ENCODE measurements at regions not wholly inside any gene's neighbourhood (a gene's known extent, or its start where the extent isn't known, plus 50 kb on each side); places are given as distances from the start of the nearest gene placed in this dataset.

DNA sequence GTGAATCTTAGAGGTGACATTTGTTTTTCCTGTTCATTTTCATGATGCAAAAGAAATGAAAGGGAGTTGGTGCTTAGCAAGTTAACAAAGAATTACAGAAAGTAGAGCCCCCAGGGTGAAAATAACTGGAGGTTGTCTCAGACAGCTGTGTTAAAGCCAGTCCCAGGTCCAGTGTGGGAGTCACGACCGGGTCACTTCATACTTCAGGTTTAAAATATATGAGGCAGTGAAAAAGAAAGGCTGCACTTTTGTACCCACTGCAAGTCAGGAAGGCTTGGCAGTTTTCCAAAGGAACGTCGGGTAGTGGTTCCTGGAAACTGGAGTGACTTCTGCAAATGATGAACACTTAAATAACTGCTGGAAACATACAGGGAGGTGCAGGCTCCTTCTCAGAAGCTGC lies 91.5 kb upstream of the THBS2 start:
- TF ChIP-seq, protein P1, sequence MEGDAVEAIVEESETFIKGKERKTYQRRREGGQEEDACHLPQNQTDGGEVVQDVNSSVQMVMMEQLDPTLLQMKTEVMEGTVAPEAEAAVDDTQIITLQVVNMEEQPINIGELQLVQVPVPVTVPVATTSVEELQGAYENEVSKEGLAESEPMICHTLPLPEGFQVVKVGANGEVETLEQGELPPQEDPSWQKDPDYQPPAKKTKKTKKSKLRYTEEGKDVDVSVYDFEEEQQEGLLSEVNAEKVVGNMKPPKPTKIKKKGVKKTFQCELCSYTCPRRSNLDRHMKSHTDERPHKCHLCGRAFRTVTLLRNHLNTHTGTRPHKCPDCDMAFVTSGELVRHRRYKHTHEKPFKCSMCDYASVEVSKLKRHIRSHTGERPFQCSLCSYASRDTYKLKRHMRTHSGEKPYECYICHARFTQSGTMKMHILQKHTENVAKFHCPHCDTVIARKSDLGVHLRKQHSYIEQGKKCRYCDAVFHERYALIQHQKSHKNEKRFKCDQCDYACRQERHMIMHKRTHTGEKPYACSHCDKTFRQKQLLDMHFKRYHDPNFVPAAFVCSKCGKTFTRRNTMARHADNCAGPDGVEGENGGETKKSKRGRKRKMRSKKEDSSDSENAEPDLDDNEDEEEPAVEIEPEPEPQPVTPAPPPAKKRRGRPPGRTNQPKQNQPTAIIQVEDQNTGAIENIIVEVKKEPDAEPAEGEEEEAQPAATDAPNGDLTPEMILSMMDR (IDR thresholded peaks at IDR 0.05; ENCODE audit: low read depth, low read length), result no peak
- no peak overlapping the region for H3K4me3 ChIP-seq (ENCODE audit: low read depth, low read length)

DNA sequence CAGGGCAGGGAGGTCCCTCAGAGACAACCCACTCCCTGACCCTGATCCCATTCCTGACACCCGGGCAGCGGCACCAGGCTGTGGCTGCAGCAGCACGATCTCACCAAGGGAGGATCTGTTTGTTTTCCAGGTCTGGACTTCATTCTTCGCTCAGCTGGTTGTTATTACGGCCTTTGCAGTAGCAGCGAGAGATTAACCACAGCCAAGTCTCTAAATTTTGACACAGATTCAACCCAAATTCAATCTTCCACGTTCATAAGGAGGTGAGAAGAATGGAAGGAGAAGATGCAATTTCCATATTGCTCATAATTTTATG lies 91.1 kb upstream of the THBS2 start:
- TF ChIP-seq, protein P1 (IDR thresholded peaks at IDR 0.05; ENCODE audit: low read depth, low read length), result no peak
- no peak overlapping the region for H3K4me3 ChIP-seq (ENCODE audit: low read depth, low read length)

GRCh38 chr6:169343886-169344749 lies 90.5 kb upstream of the THBS2 start:
- H3K4me3 ChIP-seq (ENCODE audit: low read depth, low read length), result no peak overlapping the region
- TF ChIP-seq, protein P1 (IDR thresholded peaks at IDR 0.05; ENCODE audit: low read depth, low read length), result no peak

DNA sequence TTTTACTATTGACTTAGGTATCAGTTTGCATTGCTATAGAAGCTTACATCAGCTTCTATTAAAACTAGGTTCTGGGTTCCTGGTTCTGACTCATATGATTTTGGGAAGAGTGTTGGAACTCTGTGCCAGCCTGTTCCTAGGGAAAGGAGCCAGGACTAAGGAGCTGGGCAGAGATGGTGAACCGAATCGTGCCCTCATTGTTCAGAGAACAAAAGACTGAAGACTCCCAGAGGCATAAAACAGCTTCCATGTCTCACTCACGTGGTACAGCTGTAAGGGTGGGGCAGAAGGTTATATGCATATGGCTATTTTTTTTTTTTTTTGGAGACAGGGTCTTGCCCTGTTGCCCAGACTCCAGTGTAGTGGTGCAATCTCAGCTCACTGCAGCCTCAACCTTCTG lies 89.1 kb upstream of the THBS2 start:
- TF ChIP-seq, protein P1 (IDR thresholded peaks at IDR 0.05; ENCODE audit: low read depth, low read length), result no peak
- no peak overlapping the region for H3K4me3 ChIP-seq (ENCODE audit: low read depth, low read length)

DNA sequence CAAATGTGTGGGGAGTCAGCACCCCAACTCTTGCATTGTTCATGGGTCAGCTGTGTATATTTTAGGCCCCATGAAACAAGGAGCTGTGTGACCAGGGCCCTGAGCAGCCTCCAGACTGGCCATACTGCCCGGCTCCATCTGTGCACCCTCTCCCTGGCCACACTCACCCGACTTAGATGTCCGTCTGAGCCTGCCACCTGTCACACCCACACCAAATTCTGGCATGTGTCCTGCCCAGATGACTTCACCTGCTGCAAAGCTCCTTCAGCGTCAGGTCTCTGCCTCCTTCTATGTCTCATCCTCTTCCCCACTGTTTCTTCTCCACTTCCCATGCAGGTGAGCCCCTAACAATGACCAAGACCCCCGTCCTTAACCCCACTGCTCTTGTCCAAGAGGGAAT lies 88.1 kb upstream of the THBS2 start:
- no peak overlapping the region for H3K4me3 ChIP-seq (ENCODE audit: low read depth, low read length)
- TF ChIP-seq, protein P1 (IDR thresholded peaks at IDR 0.05; ENCODE audit: low read depth, low read length), result no peak

GRCh38 chr6:169341065-169341464 lies 87.4 kb upstream of the THBS2 start:
- H3K4me3 ChIP-seq (ENCODE audit: low read depth, low read length), result no peak overlapping the region
- TF ChIP-seq, protein P1 (IDR thresholded peaks at IDR 0.05; ENCODE audit: low read depth, low read length), result no peak

DNA sequence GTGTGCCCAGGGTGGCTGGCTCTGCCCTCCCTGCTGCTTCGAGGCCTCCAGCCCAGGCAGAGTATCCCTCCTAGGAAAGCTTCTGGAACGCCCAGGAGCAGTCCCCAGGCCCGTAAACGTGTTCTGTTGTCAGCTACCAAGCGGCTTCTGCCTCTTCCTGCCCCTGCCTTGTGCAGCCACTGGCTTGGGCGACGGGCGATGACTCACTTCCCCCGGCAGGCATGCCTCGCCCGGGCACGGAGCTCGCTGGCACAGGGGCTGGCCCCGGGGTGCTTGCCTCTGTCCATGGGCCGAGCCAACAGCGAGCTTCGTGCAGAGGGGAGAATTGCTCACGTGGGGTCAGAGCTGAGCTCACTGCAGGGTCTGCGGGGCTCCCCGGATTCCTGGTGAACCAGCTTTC lies 86.7 kb upstream of the THBS2 start:
- TF ChIP-seq, protein P1 (IDR thresholded peaks at IDR 0.05; ENCODE audit: low read depth, low read length), result no peak
- no peak overlapping the region for H3K4me3 ChIP-seq (ENCODE audit: low read depth, low read length)
